MCF 10A (cell line): ENCODE measurements at regions not wholly inside any gene's neighbourhood (a gene's known extent, or its start where the extent isn't known, plus 50 kb on each side); places are given as distances from the start of the nearest gene placed in this dataset.

Experiments used
- BruUV-seq: library from RNA; stranded (reverse); fragments of 400-500 nt; replicated peaks from 2 replicates; lab custom pipeline; 2021; lab: Mats Ljungman, UMichigan
- CTCF ChIA-PET: fragments of 300-600 bp; sonication (Branson Sonifier 250); formaldehyde crosslinking; extraction: SDS; loops from one replicate; lab custom pipeline; 2021; ENCODE audit warnings: antibody characterized with exemption, inconsistent platforms; lab: Yijun Ruan, JAX
- POLR2A ChIA-PET: fragments of 300-600, 350-650 bp; sonication (Branson Sonifier 250); formaldehyde crosslinking; extraction: SDS; loops from one replicate; lab custom pipeline; 2020; ENCODE audit warnings: antibody characterized with exemption, inconsistent platforms; lab: Yijun Ruan, JAX
- DNase-seq: peaks from one replicate; pipeline ENCODE4 v3.0.0-alpha.2; 2018; ENCODE audit not compliant: unreplicated experiment
- H3K27ac Mint-ChIP-seq: one replicate; pipeline ENCODE4 v1.8.0; 2022; ENCODE audit warnings: mild to moderate bottlenecking, low read depth, mixed read lengths; ENCODE audit not compliant: unreplicated experiment
- H3K27me3 Mint-ChIP-seq: one replicate; pipeline ENCODE4 v1.8.0; 2022; ENCODE audit warnings: mixed read lengths; ENCODE audit not compliant: insufficient read depth, unreplicated experiment
- H3K36me3 Mint-ChIP-seq: one replicate; pipeline ENCODE4 v1.8.0; 2022; ENCODE audit warnings: mild to moderate bottlenecking, moderate library complexity, mixed read lengths; ENCODE audit not compliant: insufficient read depth, unreplicated experiment
- H3K4me1 Mint-ChIP-seq: one replicate; pipeline ENCODE4 v1.8.0; 2022; ENCODE audit warnings: mixed read lengths; ENCODE audit not compliant: insufficient read depth, unreplicated experiment
- H3K4me3 Mint-ChIP-seq: one replicate; pipeline ENCODE4 v1.8.0; 2022; ENCODE audit warnings: mild to moderate bottlenecking, moderate library complexity, mixed read lengths; ENCODE audit not compliant: unreplicated experiment
- H3K9me3 Mint-ChIP-seq: one replicate; pipeline ENCODE4 v1.8.0; 2022; ENCODE audit warnings: mixed read lengths; ENCODE audit not compliant: unreplicated experiment
- CTCF ChIP-seq: fragments of 200-600 bp; IDR thresholded peaks from one replicate; pipeline ENCODE4 v1.8.0; 2022; ENCODE audit warnings: antibody characterized with exemption, mild to moderate bottlenecking; ENCODE audit not compliant: unreplicated experiment
- intact Hi-C: fragments of 100-400 bp; cut with micrococcal nuclease; formaldehyde crosslinking; loops from 2 replicates; pipeline ENCODE4 v1.14.1; 2022

- BruUV-seq = no TSS peak
- Mint-ChIP-seq H3K27me3 (no peaks in the 10 kb centered on the region), H3K27ac (no peak overlapping the region), H3K4me1 (peaks cover 5% of the 10 kb centered on the region), H3K4me3 (no peak overlapping the region), H3K36me3 (no peaks in the 10 kb centered on the region), H3K9me3 (no peaks in the 10 kb centered on the region)
- intact Hi-C loops = no loop called here
- no peak for DNase-seq
- CTCF ChIA-PET = interaction anchor here (1.0 kb wide), 1 partner anchor 9 kb away, joined by 3 read pairs; no protein-coding TSS in a partner anchor
- no peak for TF ChIP-seq CTCF
- POLR2A ChIA-PET = interaction anchor here (0.7 kb wide), 1 partner anchor 8 kb away, joined by 3 read pairs; no protein-coding TSS in a partner anchor
These were observed 132.4 kb upstream of the PRSS1 start for GRCh38 chr7:142616842-142617241.

GRCh38 chr7:142616121-142616643, 133.1 kb upstream of the PRSS1 start:
- no peak overlapping the region for H3K4me3 Mint-ChIP-seq
- intact Hi-C loops = no loop called here
- H3K27me3 Mint-ChIP-seq = no peaks in the 10 kb centered on the region
- H3K9me3 Mint-ChIP-seq = no peaks in the 10 kb centered on the region
- ChIA-PET CTCF (interaction anchor here (0.5 to 2.8 kb wide), 9 partner anchors 10 to 167 kb away, joined by 3 to 12 read pairs (median 3); no protein-coding TSS in a partner anchor), POLR2A (no interaction called here)
- H3K27ac Mint-ChIP-seq = no peak overlapping the region
- peaks cover 5% of the 10 kb centered on the region for H3K4me1 Mint-ChIP-seq
- no peak for DNase-seq
- BruUV-seq = no TSS peak
- TF ChIP-seq CTCF = no peak
- no peaks in the 10 kb centered on the region for H3K36me3 Mint-ChIP-seq

GRCh38 chr7:142615508-142615907, 133.8 kb upstream of the PRSS1 start:
- no peaks in the 10 kb centered on the region for H3K36me3 Mint-ChIP-seq
- no peak overlapping the region for H3K27ac Mint-ChIP-seq
- no TSS peak for BruUV-seq
- no peaks in the 10 kb centered on the region for H3K9me3 Mint-ChIP-seq
- H3K27me3 Mint-ChIP-seq = no peaks in the 10 kb centered on the region
- no peak overlapping the region for H3K4me3 Mint-ChIP-seq
- H3K4me1 Mint-ChIP-seq = peaks cover 5% of the 10 kb centered on the region
- ChIA-PET POLR2A (no interaction called here), CTCF (interaction anchor here (0.5 to 2.8 kb wide), 9 partner anchors 11 to 1267 kb away, joined by 3 to 12 read pairs (median 3); no protein-coding TSS in a partner anchor)
- intact Hi-C loops = no loop called here
- DNase-seq = no peak
- TF ChIP-seq CTCF = no peak

GRCh38 chr7:142614116-142614515, 135.2 kb upstream of the PRSS1 start:
- peaks cover 5% of the 10 kb centered on the region for H3K4me1 Mint-ChIP-seq
- H3K27me3 Mint-ChIP-seq = no peaks in the 10 kb centered on the region
- no peaks in the 10 kb centered on the region for H3K9me3 Mint-ChIP-seq
- ChIA-PET CTCF (interaction anchor here (0.5 to 2.8 kb wide), 7 partner anchors 10 to 197 kb away, joined by 3 to 12 read pairs (median 6); no protein-coding TSS in a partner anchor), POLR2A (no interaction called here)
- no peak overlapping the region for H3K4me3 Mint-ChIP-seq
- intact Hi-C loops = no loop called here
- BruUV-seq = no TSS peak
- no peaks in the 10 kb centered on the region for H3K36me3 Mint-ChIP-seq
- no peak overlapping the region for H3K27ac Mint-ChIP-seq
- no peak for DNase-seq
- no peak for TF ChIP-seq CTCF
